ENCODE measurements at regions not wholly inside any gene's neighbourhood (a gene's known extent, or its start where the extent isn't known, plus 50 kb on each side); places are given as distances from the start of the nearest gene placed in this dataset.
A peak's percentile ranks its signal among the peaks of the same experiment; 100 is the strongest.

DNA sequence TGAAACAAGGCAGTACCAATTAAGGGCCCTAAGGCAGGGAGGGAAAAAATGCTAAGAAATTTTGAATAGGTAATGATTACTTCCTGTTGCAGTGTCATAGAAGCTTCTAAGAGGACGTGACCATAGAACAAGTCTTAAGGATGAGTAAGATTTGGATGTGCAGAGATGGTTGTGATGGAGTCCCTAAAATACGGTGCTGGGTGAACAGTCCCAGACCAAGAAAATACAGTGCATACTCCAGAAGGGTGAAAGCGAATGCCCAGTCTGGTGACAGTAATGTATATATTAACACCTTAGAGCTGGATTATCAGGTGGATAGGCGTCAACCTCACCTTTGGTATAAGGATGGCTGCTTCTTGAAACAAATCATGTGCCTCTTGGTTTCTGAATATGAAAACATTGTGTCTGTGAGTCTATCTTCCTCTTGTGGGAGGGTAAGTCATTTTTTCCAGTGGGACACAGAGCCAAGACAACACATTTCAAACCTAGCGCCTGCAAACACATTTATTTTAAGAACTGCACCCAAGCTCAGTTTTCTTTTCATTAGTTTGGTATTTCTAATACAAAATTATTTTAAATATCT is 101.2 kb upstream of the TP63 start:
- Histone ChIP-seq H2AFZ (ENCODE audit: low read depth, low read length) (no peak overlapping the region), H3K36me3 (ENCODE audit: insufficient read depth, low read length) (no peaks in the 10 kb centered on the region), H3K9me3 (ENCODE audit: insufficient read depth, low read length, severe bottlenecking) (no peaks in the 10 kb centered on the region), H3K79me2 (ENCODE audit: insufficient read depth, low read length) (no peaks in the 10 kb centered on the region), H4K20me1 (ENCODE audit: insufficient read depth, low read length) (no peaks in the 10 kb centered on the region; the same call in 1 of the 2 replicates), H3K27me3 (ENCODE audit: insufficient read depth, low read length, poor library complexity) (peaks cover 16% of the 10 kb centered on the region), H3K27ac (ENCODE audit: low read length) (no peak overlapping the region), H3K4me3 (ENCODE audit: low read depth in 1 of 2, low read length in 2 of 2) (no peak overlapping the region), H3K4me1 (ENCODE audit: insufficient read depth, low read length) (no peaks in the 10 kb centered on the region), H3K9ac (ENCODE audit: low read depth, low read length) (no peak overlapping the region), H3K4me2 (ENCODE audit: insufficient read depth, low read length) (no peak overlapping the region)
- no peak for TF ChIP-seq EZH2 (IDR thresholded peaks at IDR 0.05; ENCODE audit: borderline replicate concordance, low read depth, low read length, severe bottlenecking)
- TF ChIP-seq, protein P1, sequence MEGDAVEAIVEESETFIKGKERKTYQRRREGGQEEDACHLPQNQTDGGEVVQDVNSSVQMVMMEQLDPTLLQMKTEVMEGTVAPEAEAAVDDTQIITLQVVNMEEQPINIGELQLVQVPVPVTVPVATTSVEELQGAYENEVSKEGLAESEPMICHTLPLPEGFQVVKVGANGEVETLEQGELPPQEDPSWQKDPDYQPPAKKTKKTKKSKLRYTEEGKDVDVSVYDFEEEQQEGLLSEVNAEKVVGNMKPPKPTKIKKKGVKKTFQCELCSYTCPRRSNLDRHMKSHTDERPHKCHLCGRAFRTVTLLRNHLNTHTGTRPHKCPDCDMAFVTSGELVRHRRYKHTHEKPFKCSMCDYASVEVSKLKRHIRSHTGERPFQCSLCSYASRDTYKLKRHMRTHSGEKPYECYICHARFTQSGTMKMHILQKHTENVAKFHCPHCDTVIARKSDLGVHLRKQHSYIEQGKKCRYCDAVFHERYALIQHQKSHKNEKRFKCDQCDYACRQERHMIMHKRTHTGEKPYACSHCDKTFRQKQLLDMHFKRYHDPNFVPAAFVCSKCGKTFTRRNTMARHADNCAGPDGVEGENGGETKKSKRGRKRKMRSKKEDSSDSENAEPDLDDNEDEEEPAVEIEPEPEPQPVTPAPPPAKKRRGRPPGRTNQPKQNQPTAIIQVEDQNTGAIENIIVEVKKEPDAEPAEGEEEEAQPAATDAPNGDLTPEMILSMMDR (IDR thresholded peaks at IDR 0.05; ENCODE audit: borderline replicate concordance, extremely low read depth, low read length, poor library complexity, severe bottlenecking) = no peak
- ATAC-seq (ENCODE audit: insufficient read depth, low read depth) (no peak), DNase-seq (no peak)

DNA sequence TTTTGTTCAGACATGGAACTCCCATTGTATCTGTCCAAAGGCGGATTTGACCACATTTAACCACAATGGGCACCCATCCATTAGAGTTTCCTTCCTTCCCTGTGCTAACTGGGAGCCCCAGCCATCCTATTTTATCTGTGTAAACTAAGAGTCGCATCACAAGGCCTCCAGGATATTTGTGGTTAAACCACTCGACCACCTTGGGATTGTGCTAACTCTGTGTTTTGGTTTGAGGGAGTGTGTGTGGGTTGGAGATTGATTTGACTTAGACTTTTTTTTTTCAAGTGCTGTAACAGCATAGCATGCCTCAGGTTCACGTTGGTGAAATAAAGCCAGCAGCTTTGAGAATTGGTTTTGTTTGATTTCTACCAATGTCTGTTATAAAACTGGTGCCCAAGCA is 100.4 kb upstream of the TP63 start:
- H3K4me1 ChIP-seq (ENCODE audit: insufficient read depth, low read length) = no peaks in the 10 kb centered on the region
- no peaks in the 10 kb centered on the region for H3K9me3 ChIP-seq (ENCODE audit: insufficient read depth, low read length, severe bottlenecking)
- no peaks in the 10 kb centered on the region for H3K36me3 ChIP-seq (ENCODE audit: insufficient read depth, low read length)
- no peak overlapping the region for H2AFZ ChIP-seq (ENCODE audit: low read depth, low read length)
- no peak overlapping the region for H3K4me2 ChIP-seq (ENCODE audit: insufficient read depth, low read length)
- no peak overlapping the region for H3K9ac ChIP-seq (ENCODE audit: low read depth, low read length)
- TF ChIP-seq, protein P1 (IDR thresholded peaks at IDR 0.05; ENCODE audit: borderline replicate concordance, extremely low read depth, low read length, poor library complexity, severe bottlenecking) = no peak
- no peak for TF ChIP-seq EZH2 (IDR thresholded peaks at IDR 0.05; ENCODE audit: borderline replicate concordance, low read depth, low read length, severe bottlenecking)
- ATAC-seq (ENCODE audit: insufficient read depth, low read depth) (peak; percentile 78), DNase-seq (peak; percentile 10)
- no peaks in the 10 kb centered on the region for H3K79me2 ChIP-seq (ENCODE audit: insufficient read depth, low read length)
- H4K20me1 ChIP-seq (ENCODE audit: insufficient read depth, low read length) = no peaks in the 10 kb centered on the region; the same call in 1 of the 2 replicates
- no peak overlapping the region for H3K27ac ChIP-seq (ENCODE audit: low read length)
- peaks cover 17% of the 10 kb centered on the region for H3K27me3 ChIP-seq (ENCODE audit: insufficient read depth, low read length, poor library complexity)
- no peak overlapping the region for H3K4me3 ChIP-seq (ENCODE audit: low read depth in 1 of 2, low read length in 2 of 2)

DNA sequence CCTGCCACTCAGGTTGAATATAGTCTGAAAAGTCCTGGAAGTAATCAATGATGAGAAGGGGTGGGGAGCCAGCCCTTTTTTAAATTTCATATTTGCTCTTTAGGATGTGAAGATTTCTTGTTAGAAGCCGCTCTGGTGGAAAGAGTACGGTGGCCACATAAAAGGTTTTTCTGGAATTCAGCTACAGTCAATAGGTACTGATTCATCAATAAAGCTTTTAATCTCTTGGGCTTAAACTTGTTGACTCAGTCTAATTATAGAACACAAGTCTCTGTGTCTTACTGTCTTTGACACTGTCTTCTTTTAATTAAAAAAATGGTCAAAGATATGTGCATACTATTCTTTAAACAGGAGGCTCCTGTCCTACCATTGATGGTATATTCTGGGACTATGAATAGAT is 99.9 kb upstream of the TP63 start:
- H3K36me3 ChIP-seq (ENCODE audit: insufficient read depth, low read length) = no peaks in the 10 kb centered on the region
- peaks cover 17% of the 10 kb centered on the region for H3K27me3 ChIP-seq (ENCODE audit: insufficient read depth, low read length, poor library complexity)
- H3K9me3 ChIP-seq (ENCODE audit: insufficient read depth, low read length, severe bottlenecking) = no peaks in the 10 kb centered on the region
- no peak overlapping the region for H3K27ac ChIP-seq (ENCODE audit: low read length)
- no peak overlapping the region for H2AFZ ChIP-seq (ENCODE audit: low read depth, low read length)
- H3K4me2 ChIP-seq (ENCODE audit: insufficient read depth, low read length) = no peak overlapping the region
- TF ChIP-seq, protein P1 (IDR thresholded peaks at IDR 0.05; ENCODE audit: borderline replicate concordance, extremely low read depth, low read length, poor library complexity, severe bottlenecking) = no peak
- no peak for TF ChIP-seq EZH2 (IDR thresholded peaks at IDR 0.05; ENCODE audit: borderline replicate concordance, low read depth, low read length, severe bottlenecking)
- H4K20me1 ChIP-seq (ENCODE audit: insufficient read depth, low read length) = no peaks in the 10 kb centered on the region; the same call in 1 of the 2 replicates
- DNase-seq = no peak
- no peaks in the 10 kb centered on the region for H3K4me1 ChIP-seq (ENCODE audit: insufficient read depth, low read length)
- no peak overlapping the region for H3K4me3 ChIP-seq (ENCODE audit: low read depth in 1 of 2, low read length in 2 of 2)
- H3K79me2 ChIP-seq (ENCODE audit: insufficient read depth, low read length) = no peaks in the 10 kb centered on the region
- no peak overlapping the region for H3K9ac ChIP-seq (ENCODE audit: low read depth, low read length)
- no peak for ATAC-seq (ENCODE audit: insufficient read depth, low read depth)

Measured in DND-41 (cell line).